ENCODE measurements at regions not wholly inside any gene's neighbourhood (a gene's known extent, or its start where the extent isn't known, plus 50 kb on each side); places are given as distances from the start of the nearest gene placed in this dataset.

DNA sequence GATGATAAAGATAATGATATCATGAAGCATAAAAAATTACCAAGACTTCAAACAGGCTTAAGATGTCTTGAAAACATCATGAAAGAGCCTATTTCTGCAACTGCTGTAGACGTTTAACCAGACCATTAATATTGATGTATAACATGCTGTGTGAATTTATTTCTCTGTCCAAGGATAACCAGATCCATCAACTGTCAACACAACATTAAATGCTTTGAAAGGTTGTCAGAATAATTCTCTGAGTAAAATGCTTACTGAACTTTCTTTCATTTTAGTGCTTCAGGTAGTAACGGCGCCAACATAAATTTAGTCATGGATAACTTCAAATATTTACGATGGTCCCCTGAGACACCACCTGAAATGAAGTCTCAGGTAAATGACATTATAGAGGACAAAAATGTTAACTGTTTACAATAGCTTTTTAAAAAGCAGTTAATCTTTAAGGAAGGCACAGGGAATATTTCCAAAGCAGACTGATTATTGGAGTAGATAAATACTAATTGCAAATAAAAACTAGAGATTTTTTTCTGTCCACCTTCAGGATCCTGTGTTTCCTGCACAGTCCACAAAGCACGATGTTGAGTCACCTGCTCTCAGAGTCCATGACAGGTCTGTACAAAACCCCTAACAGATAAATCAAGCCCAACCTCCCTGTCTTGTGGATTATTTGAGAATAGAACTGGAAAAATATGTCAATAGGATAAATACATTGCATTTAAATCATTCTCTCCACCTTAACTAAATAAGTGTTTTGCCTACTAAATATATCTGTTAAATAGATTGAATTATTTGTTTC is 1213.2 kb downstream of the XPNPEP1 start:
- TF ChIP-seq, protein P1, sequence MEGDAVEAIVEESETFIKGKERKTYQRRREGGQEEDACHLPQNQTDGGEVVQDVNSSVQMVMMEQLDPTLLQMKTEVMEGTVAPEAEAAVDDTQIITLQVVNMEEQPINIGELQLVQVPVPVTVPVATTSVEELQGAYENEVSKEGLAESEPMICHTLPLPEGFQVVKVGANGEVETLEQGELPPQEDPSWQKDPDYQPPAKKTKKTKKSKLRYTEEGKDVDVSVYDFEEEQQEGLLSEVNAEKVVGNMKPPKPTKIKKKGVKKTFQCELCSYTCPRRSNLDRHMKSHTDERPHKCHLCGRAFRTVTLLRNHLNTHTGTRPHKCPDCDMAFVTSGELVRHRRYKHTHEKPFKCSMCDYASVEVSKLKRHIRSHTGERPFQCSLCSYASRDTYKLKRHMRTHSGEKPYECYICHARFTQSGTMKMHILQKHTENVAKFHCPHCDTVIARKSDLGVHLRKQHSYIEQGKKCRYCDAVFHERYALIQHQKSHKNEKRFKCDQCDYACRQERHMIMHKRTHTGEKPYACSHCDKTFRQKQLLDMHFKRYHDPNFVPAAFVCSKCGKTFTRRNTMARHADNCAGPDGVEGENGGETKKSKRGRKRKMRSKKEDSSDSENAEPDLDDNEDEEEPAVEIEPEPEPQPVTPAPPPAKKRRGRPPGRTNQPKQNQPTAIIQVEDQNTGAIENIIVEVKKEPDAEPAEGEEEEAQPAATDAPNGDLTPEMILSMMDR (conservative IDR thresholded peaks at IDR 0.05; ENCODE audit: low read depth, low read length) = no peak
- TF ChIP-seq EZH2 (IDR thresholded peaks at IDR 0.05; ENCODE audit: low read length, unreplicated experiment) (no peak), EZH2phosphoT487 (IDR thresholded peaks at IDR 0.05; ENCODE audit: borderline replicate concordance, low read length) (no peak)
